K562 (cell line): ENCODE measurements at regions not wholly inside any gene's neighbourhood (a gene's known extent, or its start where the extent isn't known, plus 50 kb on each side); places are given as distances from the start of the nearest gene placed in this dataset.

Source experiments
- ATAC-seq: fragments of 200-7000 bp; cut with Tn5 transposase; 3 replicates; pipeline ENCODE4 v1.9.1; 2020; ENCODE audit warnings: moderate library complexity
- BruUV-seq: library from RNA; stranded (reverse); fragments of 400-500 nt; replicated peaks from 2 replicates; lab custom pipeline; 2021; lab: Mats Ljungman, UMichigan
- CTCF ChIA-PET: fragments of 300-600 bp; formaldehyde crosslinking; extraction: SDS; loops from one replicate; lab custom pipeline; 2021; ENCODE audit warnings: low intra/inter-chr PET ratio; lab: Yijun Ruan, JAX
- POLR2A ChIA-PET: fragments of 300-600, 350-650 bp; sonication (Branson Sonifier 250); formaldehyde crosslinking; extraction: SDS; loops from one replicate; lab custom pipeline; 2021; ENCODE audit warnings: antibody characterized with exemption, inconsistent platforms; lab: Yijun Ruan, JAX
- DNase-seq, 4 experiments: peaks; one replicate each; pipeline versions ENCODE4 v3.0.0 to v3.0.0-alpha.2; 2011 to 2018; ENCODE audit warnings: low spot score in 3 of 4, mixed read lengths in 3 of 4; ENCODE audit errors: extremely low read depth in 1 of 4
- FAIRE-seq: peaks from 2 replicates; lab custom pipeline; 2011; peaks lifted over from hg19 to GRCh38; lab: Jason Lieb, UNC
- H2AFZ ChIP-seq: 2 replicates; pipeline ENCODE4 v1.6.0; 2011; ENCODE audit warnings: low read depth, low read length, control low read depth, inconsistent platforms
- H3K27ac ChIP-seq: fragments of 200-600 bp; 3 replicates; pipeline ENCODE4 v1.8.0; 2011; ENCODE audit warnings: low read depth, mild to moderate bottlenecking, control low read depth, inconsistent platforms, low read length, moderate library complexity, mixed read lengths; ENCODE audit errors: extremely low read depth
- H3K27me3 ChIP-seq, 2 experiments: fragments of 300-600 bp in 1 of 2; 2 replicates in 1 of 2; 3 replicates in 1 of 2; pipeline versions ENCODE4 v1.6.0 to v1.8.0; 2011; ENCODE audit warnings: inconsistent platforms in 2 of 2, low read length in 2 of 2, mild to moderate bottlenecking in 1 of 2, mixed read lengths in 1 of 2, moderate library complexity in 1 of 2; ENCODE audit not compliant: control insufficient read depth in 2 of 2, insufficient read depth in 2 of 2
- H3K36me3 ChIP-seq: fragments of 300-600 bp; 3 replicates; pipeline ENCODE4 v1.8.0; 2011; ENCODE audit warnings: mild to moderate bottlenecking, low read length, inconsistent platforms; ENCODE audit not compliant: control insufficient read depth, insufficient read depth
- H3K4me1 ChIP-seq, 2 experiments: fragments of 200-600 bp in 1 of 2; replicated peaks in 1 of 2; 2 replicates in 1 of 2; 3 replicates in 1 of 2; pipeline versions ENCODE4 v1.5.1 to v1.8.0; 2011; ENCODE audit warnings: inconsistent platforms in 2 of 2, low read length in 2 of 2, mild to moderate bottlenecking in 1 of 2, mixed read lengths in 1 of 2, moderate library complexity in 1 of 2; ENCODE audit not compliant: control insufficient read depth in 2 of 2, insufficient read depth in 2 of 2
- H3K4me2 ChIP-seq: 2 replicates; pipeline ENCODE4 v1.6.1; 2011; ENCODE audit warnings: low read length, control low read depth, inconsistent platforms, mixed read lengths; ENCODE audit not compliant: insufficient read depth
- H3K4me3 ChIP-seq: fragments of 200-600 bp; sonication (generic), shearing (Covaris generic); 2 replicates; pipeline ENCODE4 v1.5.1; 2016; ENCODE audit warnings: control low read depth, inconsistent platforms
- H3K79me2 ChIP-seq: fragments of 200-600 bp; 3 replicates; pipeline ENCODE4 v1.8.0; 2011; ENCODE audit warnings: low read length, inconsistent platforms; ENCODE audit not compliant: control insufficient read depth, insufficient read depth
- H3K9ac ChIP-seq, 2 experiments: 2 replicates each; pipeline versions ENCODE4 v1.6.0 to v1.6.1; 2011; ENCODE audit warnings: low read depth in 2 of 2, low read length in 2 of 2, control low read depth in 1 of 2, inconsistent platforms in 1 of 2, mild to moderate bottlenecking in 1 of 2, mixed read lengths in 1 of 2; ENCODE audit not compliant: insufficient read depth in 1 of 2
- H3K9me1 ChIP-seq: one replicate; pipeline ENCODE4 v1.6.0; 2011; ENCODE audit warnings: inconsistent platforms, mild to moderate bottlenecking, low read length, moderate library complexity; ENCODE audit not compliant: control insufficient read depth, insufficient read depth
- H3K9me3 ChIP-seq: replicated peaks from 2 replicates; pipeline ENCODE4 v1.5.1; 2011; ENCODE audit warnings: low read depth, low read length, inconsistent platforms; ENCODE audit not compliant: control insufficient read depth, insufficient read depth
- H4K20me1 ChIP-seq: replicated peaks from 2 replicates; pipeline ENCODE4 v1.6.1; 2011; ENCODE audit warnings: low read length, inconsistent platforms, mixed read lengths; ENCODE audit not compliant: control insufficient read depth, insufficient read depth
- ATF6 ChIP-seq: sonication (generic); formaldehyde crosslinking; IDR thresholded peaks from 2 replicates; pipeline ENCODE4 v1.4.0; 2020; ENCODE audit warnings: mild to moderate bottlenecking, missing genetic modification reagents
- RBM22 ChIP-seq: fragments of 200-400 bp; formaldehyde crosslinking; IDR thresholded peaks from 2 replicates; pipeline ENCODE4 v1.6.1; 2018; ENCODE audit warnings: low read length, low read depth; ENCODE audit not compliant: poor library complexity, severe bottlenecking
- ZNF184 ChIP-seq: sonication (generic); formaldehyde crosslinking; IDR thresholded peaks from 2 replicates; pipeline ENCODE4 v1.5.0; 2020; ENCODE audit warnings: missing genetic modification reagents
- WGBS: fragments of 100-300 bp; shearing (Covaris generic); methylation state at CpG from one replicate; pipeline ENCODE4 v1.1.6; 2016; ENCODE audit warnings: low coverage, mixed read lengths; ENCODE audit not compliant: insufficient coverage; ENCODE audit errors: missing lambda C conversion rate; 5-methylcytosine and 5-hydroxymethylcytosine counted together
- in situ Hi-C: fragments of 300-500 bp; cut with MboI; formaldehyde crosslinking; loops from 4 replicates; pipeline ENCODE4 v1.15.0; 2018; ENCODE audit warnings: inconsistent platforms, mixed read lengths
- intact Hi-C: fragments of 100-400 bp; cut with micrococcal nuclease; formaldehyde crosslinking; loops from 2 replicates; pipeline ENCODE4 v1.14.2; 2022

- BruUV-seq = no TSS peak
- intact Hi-C loops (no loop called here), in situ Hi-C loops (no loop called here)
- POLR2A ChIA-PET = no interaction called here
- H3K4me1 ChIP-seq = no peaks in the 10 kb centered on the region
- no peaks in the 10 kb centered on the region for H3K36me3 ChIP-seq
- H2AFZ ChIP-seq = no peak overlapping the region
- TF ChIP-seq ATF6 (CRISPR knock-in tag) = no peak
- TF ChIP-seq ZNF184 (CRISPR knock-in tag) = no peak
- no peak for TF ChIP-seq RBM22
- H3K9me3 ChIP-seq = no peaks in the 10 kb centered on the region
- no peaks in the 10 kb centered on the region for H4K20me1 ChIP-seq
- ATAC-seq (no peak), DNase-seq (no peak), FAIRE-seq (no peak)
- no peak overlapping the region for H3K9ac ChIP-seq
- H3K27me3 ChIP-seq = peaks cover 8 to 37% of the 10 kb centered on the region in 2 experiments
- no peaks in the 10 kb centered on the region for H3K9me1 ChIP-seq
- CTCF ChIA-PET = no interaction called here
- no peak overlapping the region for H3K27ac ChIP-seq
- no peaks in the 10 kb centered on the region for H3K79me2 ChIP-seq
- 11% methylated on average over 28 of the region's 28 CpGs for WGBS
- no peak overlapping the region for H3K4me2 ChIP-seq
- H3K4me3 ChIP-seq = no peak overlapping the region
Measured at GRCh38 chr5:2206293-2207108, 323.8 kb upstream of the IRX4 start.
